Epithelial cell of proximal tubule (primary cell): ENCODE measurements at regions not wholly inside any gene's neighbourhood (a gene's known extent, or its start where the extent isn't known, plus 50 kb on each side); places are given as distances from the start of the nearest gene placed in this dataset.

Experiments used
- DNase-seq: peaks from one replicate; pipeline ENCODE4 v3.0.0-alpha.2; 2011; ENCODE audit warnings: low read depth
- H3K4me3 ChIP-seq: 2 replicates; pipeline ENCODE4 v1.5.1; 2011; ENCODE audit warnings: low read depth, mild to moderate bottlenecking, low read length
- TF ChIP-seq, protein P1 (sequence below): conservative IDR thresholded peaks from 2 replicates; pipeline ENCODE4 v1.5.1; 2012; ENCODE audit warnings: low read depth, mild to moderate bottlenecking, low read length

DNA sequence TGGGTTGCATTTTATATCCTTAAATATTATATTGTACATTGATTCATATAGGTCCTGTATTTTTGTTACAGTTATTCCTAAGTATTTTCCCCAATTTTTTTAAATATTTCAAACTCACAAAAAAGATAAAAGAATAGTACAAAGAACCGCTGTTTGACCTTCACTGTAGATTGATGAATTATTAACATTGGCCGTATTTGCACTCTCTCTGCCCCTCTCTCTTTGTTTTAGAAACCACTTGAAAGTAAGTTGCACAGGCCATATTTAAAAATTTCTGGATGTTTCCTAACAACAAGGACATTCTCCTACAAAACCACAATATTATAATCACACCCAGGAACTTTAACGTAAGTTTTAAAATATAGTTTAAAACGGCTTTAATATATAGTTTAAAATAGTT is 72.0 kb upstream of the DUSP22 start:
- no peak for DNase-seq
- H3K4me3 ChIP-seq: no peak overlapping the region
- TF ChIP-seq, protein P1, sequence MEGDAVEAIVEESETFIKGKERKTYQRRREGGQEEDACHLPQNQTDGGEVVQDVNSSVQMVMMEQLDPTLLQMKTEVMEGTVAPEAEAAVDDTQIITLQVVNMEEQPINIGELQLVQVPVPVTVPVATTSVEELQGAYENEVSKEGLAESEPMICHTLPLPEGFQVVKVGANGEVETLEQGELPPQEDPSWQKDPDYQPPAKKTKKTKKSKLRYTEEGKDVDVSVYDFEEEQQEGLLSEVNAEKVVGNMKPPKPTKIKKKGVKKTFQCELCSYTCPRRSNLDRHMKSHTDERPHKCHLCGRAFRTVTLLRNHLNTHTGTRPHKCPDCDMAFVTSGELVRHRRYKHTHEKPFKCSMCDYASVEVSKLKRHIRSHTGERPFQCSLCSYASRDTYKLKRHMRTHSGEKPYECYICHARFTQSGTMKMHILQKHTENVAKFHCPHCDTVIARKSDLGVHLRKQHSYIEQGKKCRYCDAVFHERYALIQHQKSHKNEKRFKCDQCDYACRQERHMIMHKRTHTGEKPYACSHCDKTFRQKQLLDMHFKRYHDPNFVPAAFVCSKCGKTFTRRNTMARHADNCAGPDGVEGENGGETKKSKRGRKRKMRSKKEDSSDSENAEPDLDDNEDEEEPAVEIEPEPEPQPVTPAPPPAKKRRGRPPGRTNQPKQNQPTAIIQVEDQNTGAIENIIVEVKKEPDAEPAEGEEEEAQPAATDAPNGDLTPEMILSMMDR: no peak

DNA sequence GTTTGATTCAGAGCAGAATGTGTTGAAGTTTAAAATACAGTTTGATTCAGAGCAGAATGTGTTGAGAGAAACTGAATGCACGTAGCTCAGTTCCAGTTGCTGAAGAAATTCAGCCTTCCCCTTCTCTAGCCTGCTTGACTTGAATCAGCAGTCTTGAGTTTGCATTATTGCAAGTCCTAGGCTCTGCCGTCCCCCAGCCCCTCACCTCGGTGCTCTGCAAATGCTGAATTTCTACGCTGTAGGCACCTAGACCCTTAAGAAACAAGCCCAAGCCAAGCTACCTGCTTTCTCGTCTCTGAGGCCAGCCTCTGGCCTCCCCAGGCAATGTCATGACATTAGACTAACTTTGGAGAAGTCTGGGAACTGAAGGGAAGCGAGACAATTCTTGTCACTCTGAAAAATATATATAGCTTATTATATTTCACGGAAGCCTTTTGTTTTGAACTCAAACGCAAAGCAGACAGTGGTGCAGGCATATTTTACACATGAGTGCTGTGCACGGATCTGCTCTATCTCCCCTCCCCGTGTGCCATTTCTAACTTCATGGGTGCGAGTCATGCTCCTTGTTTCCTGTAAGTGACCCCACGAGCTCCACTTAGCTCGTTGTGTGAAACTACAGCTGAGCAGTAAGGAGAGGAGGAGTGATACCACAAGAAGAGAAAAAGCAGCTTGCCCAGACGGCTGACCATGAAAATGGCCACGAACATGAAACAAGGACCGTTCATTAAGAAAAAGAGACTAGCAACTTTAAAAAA is 71.4 kb upstream of the DUSP22 start:
- no peak for DNase-seq
- no peak overlapping the region for H3K4me3 ChIP-seq
- TF ChIP-seq, protein P1: no peak

DNA sequence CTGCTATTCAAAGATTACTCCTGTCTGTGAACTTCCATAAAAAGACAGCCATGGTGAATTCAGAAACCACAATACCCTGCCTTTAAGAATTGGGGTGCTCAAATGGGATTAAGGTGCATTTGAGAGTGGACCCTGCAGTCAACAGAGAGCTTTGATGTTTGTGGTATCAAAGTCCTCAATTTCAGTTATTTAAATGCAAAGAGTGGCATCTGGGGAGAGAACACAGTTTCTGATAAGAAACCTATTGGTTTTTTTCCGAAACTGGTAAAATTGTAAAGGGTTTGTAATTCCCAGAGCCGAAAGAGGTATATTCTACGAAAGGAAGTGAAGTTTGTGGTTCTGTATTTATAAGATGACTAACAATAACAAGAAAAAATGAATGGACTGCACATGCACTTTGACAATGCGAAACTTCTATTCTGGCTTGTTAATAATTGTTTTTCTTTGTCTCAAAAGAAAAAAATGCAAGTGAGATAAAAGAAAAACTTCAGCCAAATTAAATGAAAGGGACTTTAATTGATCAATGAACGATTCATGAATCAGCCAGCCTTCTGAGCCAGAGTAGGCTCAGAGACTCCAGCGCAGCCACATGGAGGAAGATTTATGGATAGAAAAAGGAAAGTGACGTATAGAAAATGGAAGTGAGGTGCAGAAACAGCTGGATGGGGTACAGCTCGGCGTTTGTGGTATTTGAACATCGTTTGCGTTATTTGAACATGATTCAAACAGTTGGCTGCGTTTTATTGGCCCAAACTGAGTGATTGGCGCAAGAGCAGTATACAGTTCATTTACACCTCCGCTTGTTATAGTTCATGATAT is 70.5 kb upstream of the DUSP22 start:
- DNase-seq: no peak
- H3K4me3 ChIP-seq: no peak overlapping the region
- TF ChIP-seq, protein P1: no peak

DNA sequence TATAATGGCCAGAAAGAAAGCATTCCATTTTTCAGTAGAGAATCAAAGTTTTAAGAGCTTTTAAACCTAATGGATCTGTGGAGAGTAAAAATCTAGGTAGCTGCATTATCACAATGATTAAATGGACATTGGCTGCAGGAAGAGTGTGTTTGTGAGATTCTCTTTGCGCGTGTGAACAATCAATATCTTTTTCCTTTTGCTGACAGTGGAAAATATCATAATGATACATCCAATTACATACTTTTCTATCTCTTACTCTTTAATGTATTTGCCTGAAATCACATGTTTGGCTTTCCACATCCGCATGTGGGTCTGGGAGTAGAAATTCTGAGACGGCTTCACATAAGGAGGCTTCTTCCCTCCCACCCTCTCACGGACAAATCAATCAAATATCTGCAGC is 69.8 kb upstream of the DUSP22 start:
- TF ChIP-seq, protein P1: no peak
- DNase-seq: no peak
- no peak overlapping the region for H3K4me3 ChIP-seq

DNA sequence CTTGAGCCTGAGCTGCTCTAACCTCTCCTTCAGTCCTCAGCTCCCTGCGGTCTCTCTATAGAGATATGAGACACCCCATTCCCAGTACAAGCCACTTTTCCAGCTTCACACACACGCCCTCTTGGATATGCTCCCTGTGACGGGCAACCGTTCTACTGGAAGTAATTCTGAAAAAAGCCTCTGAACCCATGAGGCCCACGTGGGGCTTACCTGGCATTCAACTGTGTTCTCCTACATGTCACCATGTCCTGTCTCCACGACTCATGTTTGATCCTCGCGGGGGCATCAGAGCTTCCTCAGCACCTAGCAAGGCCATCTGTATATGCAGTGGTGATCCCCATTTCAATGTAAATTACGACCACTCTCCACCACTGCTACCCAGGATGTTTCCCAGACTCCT is 69.2 kb upstream of the DUSP22 start:
- no peak for DNase-seq
- TF ChIP-seq, protein P1: no peak
- no peak overlapping the region for H3K4me3 ChIP-seq

DNA sequence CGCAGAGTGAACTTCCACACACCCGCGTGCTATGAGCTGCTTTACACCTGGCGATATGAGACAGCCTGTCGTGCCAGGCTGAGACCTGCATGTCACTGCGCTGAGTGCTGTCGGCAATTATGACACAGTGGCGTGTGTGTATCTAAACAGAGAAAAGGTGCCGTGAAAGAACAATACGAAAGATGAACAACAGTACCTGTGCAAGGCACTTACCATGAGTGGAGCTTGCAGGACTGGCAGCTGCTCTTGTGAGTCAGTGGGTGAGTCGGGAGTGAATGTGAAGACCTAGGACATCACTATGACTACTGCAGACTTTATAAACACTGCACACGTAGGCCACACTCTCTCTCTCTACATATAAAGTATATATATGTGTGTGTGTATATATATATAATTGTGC is 68.5 kb upstream of the DUSP22 start:
- no peak for DNase-seq
- H3K4me3 ChIP-seq: no peak overlapping the region
- TF ChIP-seq, protein P1: no peak

DNA sequence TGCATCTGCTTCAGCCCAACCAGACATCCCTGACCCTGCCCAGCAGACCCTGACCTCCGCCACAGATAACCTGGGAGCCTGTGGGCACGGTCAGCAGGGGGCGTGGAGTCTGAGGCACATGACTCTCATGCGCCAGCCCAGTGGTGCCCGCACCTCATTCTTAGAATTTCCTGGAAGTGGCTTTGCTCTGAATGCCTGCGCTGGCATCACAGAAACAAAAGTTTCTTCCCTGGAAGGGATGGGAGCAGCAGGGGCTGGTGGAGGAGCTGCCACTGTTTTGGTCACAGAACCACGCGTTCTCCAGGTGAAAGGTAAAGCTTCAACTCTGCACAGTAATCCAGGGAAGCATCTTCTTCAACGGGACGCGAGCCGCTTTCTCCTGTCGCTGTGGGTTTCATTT is 67.9 kb upstream of the DUSP22 start:
- TF ChIP-seq, protein P1: no peak
- DNase-seq: no peak
- H3K4me3 ChIP-seq: no peak overlapping the region
